B cell (primary cell): ENCODE measurements at regions not wholly inside any gene's neighbourhood (a gene's known extent, or its start where the extent isn't known, plus 50 kb on each side); places are given as distances from the start of the nearest gene placed in this dataset.

Source experiments
- ATAC-seq: fragments of 200-7000 bp; cut with Tn5 transposase; one replicate; pipeline ENCODE4 v1.10.0; 2021; ENCODE audit warnings: low read depth, mild to moderate bottlenecking, moderate number of reproducible peaks, moderate library complexity
- CTCF ChIA-PET: fragments of 350-600 bp; sonication (Branson Sonifier 250); formaldehyde crosslinking; loops from one replicate; lab custom pipeline; 2021; ENCODE audit warnings: antibody characterized with exemption, inconsistent platforms; lab: Charles Lee
- POLR2A ChIA-PET: fragments of 350-600 bp; sonication (Branson Sonifier 250); formaldehyde crosslinking; loops from one replicate; lab custom pipeline; 2021; ENCODE audit warnings: antibody characterized with exemption; lab: Charles Lee
- DNase-seq: peaks from one replicate; pipeline ENCODE4 v3.0.0; 2013
- H2AFZ ChIP-seq: 2 replicates; pipeline ENCODE4 v1.6.1; 2012; ENCODE audit warnings: mild to moderate bottlenecking, low read depth, low read length; ENCODE audit not compliant: insufficient read depth, poor library complexity, severe bottlenecking
- H3K27ac ChIP-seq, 2 donors: 1 replicate in 1 of 2; 2 replicates in 1 of 2; pipeline ENCODE4 v1.5.1; 2012 to 2013; ENCODE audit warnings: low read length in 2 of 2, mild to moderate bottlenecking in 2 of 2, moderate library complexity in 1 of 2
- H3K27me3 ChIP-seq, 4 experiments: fragments of 200-600 bp in 1 of 4; sonication (generic) in 1 of 4; replicated peaks in 1 of 4; 1 replicate in 2 of 4; 2 replicates in 2 of 4; pipeline versions ENCODE4 v1.6.1 to v1.7.0; 2013 to 2016; ENCODE audit warnings: low read length in 3 of 4, mild to moderate bottlenecking in 2 of 4, mixed read lengths in 1 of 4, moderate library complexity in 1 of 4; ENCODE audit not compliant: insufficient read depth in 4 of 4, control insufficient read depth in 3 of 4; ENCODE audit errors: control extremely low read depth in 1 of 4
- H3K36me3 ChIP-seq, 2 experiments: replicated peaks in 1 of 2; 1 replicate in 1 of 2; 2 replicates in 1 of 2; pipeline versions ENCODE4 v1.6.1 to v1.7.1; 2013; ENCODE audit warnings: low read length in 1 of 2; ENCODE audit not compliant: insufficient read depth in 2 of 2, control insufficient read depth in 1 of 2; ENCODE audit errors: control extremely low read depth in 1 of 2, extremely low read depth in 1 of 2
- H3K4me1 ChIP-seq, 2 donors: fragments of 200-600 bp in 1 of 2; sonication (generic) in 1 of 2; 1 replicate in 1 of 2; 2 replicates in 1 of 2; pipeline versions ENCODE4 v1.5.1 to v1.6.1; 2013 to 2017; ENCODE audit warnings: low read length in 2 of 2; ENCODE audit not compliant: control insufficient read depth in 2 of 2, insufficient read depth in 2 of 2
- H3K4me2 ChIP-seq: replicated peaks from 2 replicates; pipeline ENCODE3; 2012; ENCODE audit warnings: mild to moderate bottlenecking, low read depth, low read length; ENCODE audit not compliant: poor library complexity, severe bottlenecking
- H3K4me3 ChIP-seq, 5 experiments: fragments of 200-600 bp in 1 of 5; sonication (generic) in 1 of 5; 1 replicate in 3 of 5; 2 replicates in 2 of 5; pipeline versions ENCODE4 v1.5.1 to v1.7.0; 2011 to 2016; ENCODE audit warnings: low read length in 4 of 5, mild to moderate bottlenecking in 4 of 5, low read depth in 2 of 5, control low read depth in 1 of 5, moderate library complexity in 1 of 5; ENCODE audit not compliant: insufficient read depth in 1 of 5; ENCODE audit errors: control extremely low read depth in 1 of 5, extremely low read depth in 1 of 5
- H3K79me2 ChIP-seq: fragments of 200-600 bp; sonication (generic); one replicate; pipeline ENCODE4 v1.6.0; 2016; ENCODE audit warnings: low read length; ENCODE audit not compliant: control insufficient read depth, insufficient read depth
- H3K9ac ChIP-seq: fragments of 200-600 bp; sonication (generic); 2 replicates; pipeline ENCODE4 v1.6.1; 2017; ENCODE audit warnings: mild to moderate bottlenecking, low read length, moderate library complexity
- H3K9me3 ChIP-seq, 3 donors: one replicate each; pipeline versions ENCODE4 v1.6.1 to v1.7.1; 2013; ENCODE audit warnings: low read length in 2 of 3; ENCODE audit not compliant: control insufficient read depth in 2 of 3, insufficient read depth in 1 of 3; ENCODE audit errors: control extremely low read depth in 1 of 3
- H4K20me1 ChIP-seq: 2 replicates; pipeline ENCODE4 v1.6.0; 2012; ENCODE audit warnings: mild to moderate bottlenecking, low read length; ENCODE audit not compliant: insufficient read depth, control insufficient read depth, poor library complexity, severe bottlenecking
- H3K27ac Mint-ChIP-seq: one replicate; pipeline ENCODE4 v1.8.0; 2021; ENCODE audit warnings: mixed read lengths
- H3K27me3 Mint-ChIP-seq: one replicate; pipeline ENCODE4 v1.8.0; 2021; ENCODE audit warnings: mixed read lengths
- H3K4me1 Mint-ChIP-seq: one replicate; pipeline ENCODE4 v1.8.0; 2021; ENCODE audit warnings: mixed read lengths
- H3K4me3 Mint-ChIP-seq: one replicate; pipeline ENCODE4 v1.8.0; 2021; ENCODE audit warnings: mixed read lengths
- H3K9me3 Mint-ChIP-seq: one replicate; pipeline ENCODE4 v1.8.0; 2022; ENCODE audit warnings: mixed read lengths; ENCODE audit not compliant: insufficient read depth
- EZH2 ChIP-seq: IDR thresholded peaks from 2 replicates; pipeline ENCODE4 v1.6.1; 2012; ENCODE audit warnings: borderline replicate concordance, low read depth, mild to moderate bottlenecking, moderate library complexity, low read length; ENCODE audit not compliant: insufficient read depth, poor library complexity, severe bottlenecking
- WGBS: methylation state at CpG from one replicate; pipeline ENCODE4 v1.1.5; 2013; ENCODE audit warnings: missing lambda C conversion rate; ENCODE audit not compliant: insufficient coverage; 5-methylcytosine and 5-hydroxymethylcytosine counted together
- intact Hi-C: fragments of 100-400 bp; cut with micrococcal nuclease; formaldehyde crosslinking; loops from one replicate; pipeline ENCODE4 v1.10.0; 2022
- TF ChIP-seq, protein P1 (sequence below): fragments of 200-600 bp; IDR thresholded peaks from one replicate; pipeline ENCODE4 v1.8.0; 2022; ENCODE audit warnings: antibody characterized with exemption, mild to moderate bottlenecking

GRCh38 chr18:68519336-68519735 lies 195.6 kb downstream of the TMX3 start:
- H3K4me1 ChIP-seq: no peaks in the 10 kb centered on the region
- H3K79me2 ChIP-seq: no peaks in the 10 kb centered on the region
- H3K27me3 ChIP-seq: no peaks in the 10 kb centered on the region
- ChIA-PET POLR2A (no interaction called here), CTCF (no interaction called here)
- H3K9ac ChIP-seq: no peak overlapping the region
- no peaks in the 10 kb centered on the region for H3K36me3 ChIP-seq
- H4K20me1 ChIP-seq: no peaks in the 10 kb centered on the region
- Mint-ChIP-seq H3K4me1 (no peaks in the 10 kb centered on the region), H3K27me3 (no peaks in the 10 kb centered on the region), H3K27ac (no peak overlapping the region), H3K9me3 (peaks cover 1% of the 10 kb centered on the region), H3K4me3 (no peak overlapping the region)
- H3K4me2 ChIP-seq: no peak overlapping the region
- H3K4me3 ChIP-seq: no peak overlapping the region
- no peak overlapping the region for H2AFZ ChIP-seq
- no peak for DNase-seq
- TF ChIP-seq, protein P1, sequence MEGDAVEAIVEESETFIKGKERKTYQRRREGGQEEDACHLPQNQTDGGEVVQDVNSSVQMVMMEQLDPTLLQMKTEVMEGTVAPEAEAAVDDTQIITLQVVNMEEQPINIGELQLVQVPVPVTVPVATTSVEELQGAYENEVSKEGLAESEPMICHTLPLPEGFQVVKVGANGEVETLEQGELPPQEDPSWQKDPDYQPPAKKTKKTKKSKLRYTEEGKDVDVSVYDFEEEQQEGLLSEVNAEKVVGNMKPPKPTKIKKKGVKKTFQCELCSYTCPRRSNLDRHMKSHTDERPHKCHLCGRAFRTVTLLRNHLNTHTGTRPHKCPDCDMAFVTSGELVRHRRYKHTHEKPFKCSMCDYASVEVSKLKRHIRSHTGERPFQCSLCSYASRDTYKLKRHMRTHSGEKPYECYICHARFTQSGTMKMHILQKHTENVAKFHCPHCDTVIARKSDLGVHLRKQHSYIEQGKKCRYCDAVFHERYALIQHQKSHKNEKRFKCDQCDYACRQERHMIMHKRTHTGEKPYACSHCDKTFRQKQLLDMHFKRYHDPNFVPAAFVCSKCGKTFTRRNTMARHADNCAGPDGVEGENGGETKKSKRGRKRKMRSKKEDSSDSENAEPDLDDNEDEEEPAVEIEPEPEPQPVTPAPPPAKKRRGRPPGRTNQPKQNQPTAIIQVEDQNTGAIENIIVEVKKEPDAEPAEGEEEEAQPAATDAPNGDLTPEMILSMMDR: no peak
- no peak for TF ChIP-seq EZH2
- H3K27ac ChIP-seq: no peak overlapping the region
- intact Hi-C loops: no loop called here
- no peaks in the 10 kb centered on the region for H3K9me3 ChIP-seq
- WGBS: no CpG with 5 or more reads among the region's 3 CpGs
- ATAC-seq: no peak

DNA sequence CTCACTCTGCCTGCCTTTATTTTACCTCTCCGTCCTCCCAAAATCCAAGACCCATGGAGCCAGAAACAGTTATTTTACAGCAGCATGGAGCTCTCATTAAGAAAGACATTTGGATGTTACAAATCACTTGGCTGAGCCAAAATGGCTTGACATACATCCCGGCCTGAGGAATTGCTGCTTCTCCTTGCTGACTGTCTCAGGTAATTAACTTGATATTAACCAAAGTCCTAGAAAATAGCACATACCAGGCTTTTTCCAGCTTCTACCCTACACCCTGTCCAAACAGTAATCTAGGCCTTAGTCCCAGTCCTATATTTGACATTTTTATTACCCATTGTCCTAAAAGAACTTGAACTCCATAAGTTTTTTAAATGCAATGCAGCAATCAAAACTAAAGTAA lies 205.0 kb downstream of the TMX3 start:
- no peak overlapping the region for H3K27ac Mint-ChIP-seq
- ChIA-PET POLR2A (no interaction called here), CTCF (no interaction called here)
- H4K20me1 ChIP-seq: no peaks in the 10 kb centered on the region
- H3K79me2 ChIP-seq: no peaks in the 10 kb centered on the region
- no peaks in the 10 kb centered on the region for H3K9me3 Mint-ChIP-seq
- no peaks in the 10 kb centered on the region for H3K27me3 Mint-ChIP-seq
- H3K9me3 ChIP-seq: peaks cover 0 to 2% (median 0%) of the 10 kb centered on the region in 3 donors
- no peak for TF ChIP-seq EZH2
- TF ChIP-seq, protein P1: no peak
- no peaks in the 10 kb centered on the region for H3K4me1 Mint-ChIP-seq
- H3K4me3 Mint-ChIP-seq: no peak overlapping the region
- H3K27me3 ChIP-seq: no peaks in the 10 kb centered on the region
- H3K4me3 ChIP-seq: no peak overlapping the region
- H3K9ac ChIP-seq: no peak overlapping the region
- no peak overlapping the region for H3K4me2 ChIP-seq
- no peaks in the 10 kb centered on the region for H3K36me3 ChIP-seq
- ATAC-seq (no peak), DNase-seq (no peak)
- H3K4me1 ChIP-seq: no peaks in the 10 kb centered on the region
- WGBS: 100% methylated on average over 1 of the region's 2 CpGs
- H2AFZ ChIP-seq: no peak overlapping the region
- H3K27ac ChIP-seq: no peak overlapping the region
- intact Hi-C loops: no loop called here
